Endodermal cell (in vitro differentiated cells): ENCODE measurements at regions not wholly inside any gene's neighbourhood (a gene's known extent, or its start where the extent isn't known, plus 50 kb on each side); places are given as distances from the start of the nearest gene placed in this dataset.
A peak's percentile ranks its signal among the peaks of the same experiment; 100 is the strongest.

Experiments
- DNase-seq: peaks from one replicate; pipeline ENCODE4 v3.0.0-alpha.2; 2017
- H3K27ac ChIP-seq: 2 replicates; pipeline ENCODE4 v1.5.1; 2013; ENCODE audit warnings: mild to moderate bottlenecking, low read depth, low read length, moderate library complexity
- H3K27me3 ChIP-seq: 2 replicates; pipeline ENCODE4 v1.6.1; 2013; ENCODE audit warnings: mild to moderate bottlenecking, low read length, moderate library complexity; ENCODE audit not compliant: insufficient read depth, control insufficient read depth, poor library complexity, severe bottlenecking
- H3K36me3 ChIP-seq: 2 replicates; pipeline ENCODE4 v1.7.0; 2013; ENCODE audit warnings: mild to moderate bottlenecking, low read length, moderate library complexity; ENCODE audit not compliant: control insufficient read depth, insufficient read depth
- H3K4me1 ChIP-seq: one replicate; pipeline ENCODE4 v1.7.0; 2013; ENCODE audit warnings: low read length; ENCODE audit not compliant: control insufficient read depth, insufficient read depth
- H3K4me3 ChIP-seq: 2 replicates; pipeline ENCODE4 v1.5.1; 2013; ENCODE audit warnings: mild to moderate bottlenecking, low read length, moderate library complexity
- H3K9ac ChIP-seq: 2 replicates; pipeline ENCODE4 v1.6.1; 2013; ENCODE audit warnings: mild to moderate bottlenecking, low read length, moderate library complexity; ENCODE audit not compliant: poor library complexity, severe bottlenecking; ENCODE audit errors: extremely low read depth
- H3K9me3 ChIP-seq: 2 replicates; pipeline ENCODE4 v1.6.1; 2013; ENCODE audit warnings: mild to moderate bottlenecking, low read length, moderate library complexity; ENCODE audit not compliant: control insufficient read depth
- H3K27ac Mint-ChIP-seq: 2 replicates; pipeline ENCODE4 v1.8.0; 2020; ENCODE audit warnings: mixed read lengths
- H3K27me3 Mint-ChIP-seq: 2 replicates; pipeline ENCODE4 v1.8.0; 2021; ENCODE audit warnings: mild to moderate bottlenecking, mixed read lengths; ENCODE audit not compliant: insufficient read depth
- H3K36me3 Mint-ChIP-seq: 2 replicates; pipeline ENCODE4 v1.8.0; 2020; ENCODE audit warnings: low read depth, mixed read lengths
- H3K4me1 Mint-ChIP-seq: 2 replicates; pipeline ENCODE4 v1.8.0; 2020; ENCODE audit warnings: mixed read lengths
- H3K4me3 Mint-ChIP-seq: 2 replicates; pipeline ENCODE4 v1.8.0; 2020; ENCODE audit warnings: mild to moderate bottlenecking, moderate library complexity, mixed read lengths
- H3K9me3 Mint-ChIP-seq: 2 replicates; pipeline ENCODE4 v1.8.0; 2020; ENCODE audit warnings: mild to moderate bottlenecking, mixed read lengths
- WGBS, 2 experiments: methylation state at CpG; one replicate each; pipeline versions ENCODE4 v1.1.5 to v1.1.7; 2013; ENCODE audit warnings: missing lambda C conversion rate in 2 of 2, mixed read lengths in 1 of 2; ENCODE audit not compliant: insufficient coverage in 1 of 2, insufficient read length in 1 of 2; 5-methylcytosine and 5-hydroxymethylcytosine counted together
- TF ChIP-seq, protein P1 (sequence below): fragments of 200-600 bp; sonication (generic); conservative IDR thresholded peaks from 2 replicates; pipeline ENCODE4 v1.5.0; 2021; ENCODE audit warnings: antibody characterized with exemption, mild to moderate bottlenecking

DNA sequence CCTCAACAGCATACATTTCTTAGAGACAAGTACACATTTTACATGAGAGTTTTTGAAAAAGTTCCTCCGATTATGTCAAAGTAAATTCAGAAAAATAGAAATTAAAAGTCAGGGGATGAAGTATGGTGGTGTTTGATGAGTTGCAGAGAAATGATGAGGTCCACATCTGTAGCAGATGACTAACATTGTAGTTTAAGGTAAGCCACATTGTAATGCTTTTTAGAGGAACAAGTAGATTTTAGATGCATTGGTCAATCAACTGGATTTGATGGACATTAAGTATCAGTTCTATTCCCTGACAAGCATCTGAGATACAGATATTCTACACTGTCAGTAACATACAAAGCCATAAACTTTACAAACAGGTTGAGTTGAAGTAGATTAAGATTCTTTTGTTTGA, 402.4 kb upstream of the RORB start:
- Histone ChIP-seq H3K9ac (no peak overlapping the region), H3K27ac (no peak overlapping the region), H3K27me3 (no peaks in the 10 kb centered on the region), H3K4me3 (no peak overlapping the region), H3K9me3 (no peaks in the 10 kb centered on the region), H3K4me1 (no peaks in the 10 kb centered on the region), H3K36me3 (no peaks in the 10 kb centered on the region)
- H3K27ac Mint-ChIP-seq = no peak overlapping the region
- peaks cover 14% of the 10 kb centered on the region for H3K36me3 Mint-ChIP-seq
- TF ChIP-seq, protein P1, sequence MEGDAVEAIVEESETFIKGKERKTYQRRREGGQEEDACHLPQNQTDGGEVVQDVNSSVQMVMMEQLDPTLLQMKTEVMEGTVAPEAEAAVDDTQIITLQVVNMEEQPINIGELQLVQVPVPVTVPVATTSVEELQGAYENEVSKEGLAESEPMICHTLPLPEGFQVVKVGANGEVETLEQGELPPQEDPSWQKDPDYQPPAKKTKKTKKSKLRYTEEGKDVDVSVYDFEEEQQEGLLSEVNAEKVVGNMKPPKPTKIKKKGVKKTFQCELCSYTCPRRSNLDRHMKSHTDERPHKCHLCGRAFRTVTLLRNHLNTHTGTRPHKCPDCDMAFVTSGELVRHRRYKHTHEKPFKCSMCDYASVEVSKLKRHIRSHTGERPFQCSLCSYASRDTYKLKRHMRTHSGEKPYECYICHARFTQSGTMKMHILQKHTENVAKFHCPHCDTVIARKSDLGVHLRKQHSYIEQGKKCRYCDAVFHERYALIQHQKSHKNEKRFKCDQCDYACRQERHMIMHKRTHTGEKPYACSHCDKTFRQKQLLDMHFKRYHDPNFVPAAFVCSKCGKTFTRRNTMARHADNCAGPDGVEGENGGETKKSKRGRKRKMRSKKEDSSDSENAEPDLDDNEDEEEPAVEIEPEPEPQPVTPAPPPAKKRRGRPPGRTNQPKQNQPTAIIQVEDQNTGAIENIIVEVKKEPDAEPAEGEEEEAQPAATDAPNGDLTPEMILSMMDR = no peak
- H3K27me3 Mint-ChIP-seq = no peaks in the 10 kb centered on the region
- WGBS, 2 experiments = 96% methylated on average over 1 of the region's 1 CpG; no CpG with 5 or more reads in 1 of the 2 experiments
- H3K9me3 Mint-ChIP-seq = peaks cover 2% of the 10 kb centered on the region
- H3K4me1 Mint-ChIP-seq = peaks cover 14% of the 10 kb centered on the region
- DNase-seq = no peak
- no peak overlapping the region for H3K4me3 Mint-ChIP-seq

DNA sequence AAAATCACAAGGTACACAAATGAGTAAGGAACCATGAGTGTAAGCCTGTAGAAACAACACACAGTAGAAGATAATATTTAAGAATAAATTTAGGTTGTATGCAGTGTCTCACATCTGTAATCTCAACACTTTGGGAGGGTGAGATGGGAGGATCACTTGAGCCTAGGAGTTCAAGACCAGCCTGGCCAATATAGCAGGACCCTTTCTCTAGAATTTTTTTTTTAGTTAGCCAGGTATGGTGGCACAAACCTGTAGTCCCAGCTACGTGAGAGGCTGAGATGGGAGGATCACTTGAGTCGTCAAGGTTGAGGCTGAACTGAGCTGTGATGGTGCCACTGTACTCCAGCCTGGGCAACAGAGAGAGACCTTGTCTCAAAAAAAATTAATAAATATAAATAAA, 401.2 kb upstream of the RORB start:
- peak; percentile 40 for DNase-seq
- Mint-ChIP-seq H3K27ac (no peak overlapping the region), H3K4me1 (peaks cover 4% of the 10 kb centered on the region), H3K36me3 (peaks cover 19% of the 10 kb centered on the region), H3K9me3 (peaks cover 2% of the 10 kb centered on the region), H3K27me3 (no peaks in the 10 kb centered on the region), H3K4me3 (no peak overlapping the region)
- no peak overlapping the region for H3K4me3 ChIP-seq
- no peak overlapping the region for H3K9ac ChIP-seq
- no peaks in the 10 kb centered on the region for H3K27me3 ChIP-seq
- 94% methylated on average over 2 of the region's 2 CpGs; no CpG with 5 or more reads in 1 of the 2 experiments for WGBS, 2 experiments
- TF ChIP-seq, protein P1 = no peak
- no peaks in the 10 kb centered on the region for H3K36me3 ChIP-seq
- no peaks in the 10 kb centered on the region for H3K4me1 ChIP-seq
- no peaks in the 10 kb centered on the region for H3K9me3 ChIP-seq
- H3K27ac ChIP-seq = no peak overlapping the region

DNA sequence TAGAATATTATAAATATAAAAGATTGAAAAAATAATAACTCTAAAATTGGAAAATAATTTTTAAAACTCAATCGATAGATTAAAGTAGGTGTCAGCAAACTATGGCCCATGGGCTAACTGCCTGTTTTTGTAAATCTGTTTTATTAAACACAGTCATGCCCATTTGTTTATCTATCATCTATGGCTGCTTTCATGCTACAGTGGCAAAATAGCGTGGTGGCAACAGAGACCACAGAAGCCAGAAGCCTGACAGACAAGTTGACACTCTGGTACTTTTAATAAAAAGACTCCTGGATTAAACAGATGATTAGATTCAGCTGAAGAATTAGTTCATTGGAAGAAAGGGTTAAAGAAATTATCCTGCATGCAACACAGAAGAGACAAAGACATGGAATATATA, 400.7 kb upstream of the RORB start:
- no peak for DNase-seq
- Histone ChIP-seq H3K27ac (no peak overlapping the region), H3K36me3 (no peaks in the 10 kb centered on the region), H3K4me3 (no peak overlapping the region), H3K9ac (no peak overlapping the region), H3K4me1 (no peaks in the 10 kb centered on the region), H3K9me3 (no peaks in the 10 kb centered on the region), H3K27me3 (no peaks in the 10 kb centered on the region)
- Mint-ChIP-seq H3K27ac (no peak overlapping the region), H3K4me3 (no peak overlapping the region), H3K36me3 (peaks cover 15% of the 10 kb centered on the region), H3K4me1 (no peaks in the 10 kb centered on the region), H3K9me3 (peaks cover 2% of the 10 kb centered on the region), H3K27me3 (no peaks in the 10 kb centered on the region)
- 99 to 100% methylated on average over 1 to 2 of the region's 2 CpGs for WGBS, 2 experiments
- TF ChIP-seq, protein P1 = no peak
